EH (cell line): ENCODE measurements at regions not wholly inside any gene's neighbourhood (a gene's known extent, or its start where the extent isn't known, plus 50 kb on each side); places are given as distances from the start of the nearest gene placed in this dataset.
"Not testable (repeated sequence)": the region's sequence is repeated elsewhere in the genome, so short reads cannot be mapped to it uniquely, and the experiment has no call there.

ENCODE experiments used
- DNase-seq: peaks from one replicate; pipeline ENCODE4 v3.0.0-alpha.2; 2015; ENCODE audit warnings: low read depth

GRCh38 chr14:97029800-97030199 lies 232.6 kb downstream of the VRK1 start:
- no peak for DNase-seq

GRCh38 chr14:97031530-97031929 lies 234.3 kb downstream of the VRK1 start:
- no peak for DNase-seq

- no peak for DNase-seq
Measured at GRCh38 chr14:97033556-97034081, 236.4 kb downstream of the VRK1 start.

GRCh38 chr14:97036086-97036852 lies 239.1 kb downstream of the VRK1 start:
- DNase-seq: no peak

- DNase-seq: no peak
Measured at GRCh38 chr14:97039717-97040363, 242.7 kb downstream of the VRK1 start.

- DNase-seq: no peak
Measured at GRCh38 chr14:97046967-97047366, 249.8 kb downstream of the VRK1 start.

- no peak for DNase-seq
Measured at GRCh38 chr14:97052001-97052400, 254.8 kb downstream of the VRK1 start.

- no peak for DNase-seq
Measured at GRCh38 chr14:97053941-97054340, 256.8 kb downstream of the VRK1 start.

GRCh38 chr14:97055355-97055754 lies 258.2 kb downstream of the VRK1 start:
- DNase-seq: no peak

GRCh38 chr14:97056086-97056485 lies 258.9 kb downstream of the VRK1 start:
- no peak for DNase-seq

- DNase-seq: no peak
Measured at GRCh38 chr14:97057238-97058073, 260.3 kb downstream of the VRK1 start.

GRCh38 chr14:97058074-97058467 lies 260.9 kb downstream of the VRK1 start:
- DNase-seq: no peak

GRCh38 chr14:97058589-97058988 lies 261.4 kb downstream of the VRK1 start:
- no peak for DNase-seq

GRCh38 chr14:97061198-97061597 lies 264.0 kb downstream of the VRK1 start:
- no peak for DNase-seq

GRCh38 chr14:97061714-97062113 lies 264.5 kb downstream of the VRK1 start:
- no peak for DNase-seq

- no peak for DNase-seq
Measured at GRCh38 chr14:97065305-97066067, 268.3 kb downstream of the VRK1 start.

GRCh38 chr14:97066068-97066899 lies 269.1 kb downstream of the VRK1 start:
- no peak for DNase-seq

- not testable (repeated sequence) for DNase-seq
Measured at GRCh38 chr14:97068293-97068692, 271.1 kb downstream of the VRK1 start.

GRCh38 chr14:97070259-97070658 lies 273.1 kb downstream of the VRK1 start:
- no peak for DNase-seq

GRCh38 chr14:97071177-97071576 lies 274.0 kb downstream of the VRK1 start:
- no peak for DNase-seq

GRCh38 chr14:97073622-97074021 lies 276.4 kb downstream of the VRK1 start:
- no peak for DNase-seq
